ENCODE measurements at regions not wholly inside any gene's neighbourhood (a gene's known extent, or its start where the extent isn't known, plus 50 kb on each side); places are given as distances from the start of the nearest gene placed in this dataset.

GRCh38 chr6:11425876-11426275, 111.7 kb upstream of the TMEM170B start:
- no peak for DNase-seq

- DNase-seq: no peak
These were observed 112.1 kb upstream of the TMEM170B start for GRCh38 chr6:11425431-11425871.

- DNase-seq: no peak
These were observed 113.0 kb upstream of the TMEM170B start for GRCh38 chr6:11424395-11425034.

GRCh38 chr6:11423667-11424066, 113.9 kb upstream of the TMEM170B start:
- DNase-seq: no peak

GRCh38 chr6:11423072-11423471, 114.5 kb upstream of the TMEM170B start:
- DNase-seq: no peak

GRCh38 chr6:11419763-11420453, 117.6 kb upstream of the TMEM170B start:
- DNase-seq: no peak

GRCh38 chr6:11418290-11418905, 119.2 kb upstream of the TMEM170B start:
- no peak for DNase-seq

- no peak for DNase-seq
These were observed 120.5 kb upstream of the TMEM170B start for GRCh38 chr6:11416936-11417576.

GRCh38 chr6:11416099-11416935, 121.2 kb upstream of the TMEM170B start:
- DNase-seq: peak; percentile 75

GRCh38 chr6:11415557-11415956, 122.0 kb upstream of the TMEM170B start:
- DNase-seq: no peak

GRCh38 chr6:11414176-11414963, 123.2 kb upstream of the TMEM170B start:
- no peak for DNase-seq

GRCh38 chr6:11413728-11414127, 123.8 kb upstream of the TMEM170B start:
- peak; percentile 54 for DNase-seq

GRCh38 chr6:11413117-11413687, 124.3 kb upstream of the TMEM170B start:
- DNase-seq: no peak

- no peak for DNase-seq
These were observed 124.9 kb upstream of the TMEM170B start for GRCh38 chr6:11412616-11413015.

GRCh38 chr6:11412011-11412424, 125.5 kb upstream of the TMEM170B start:
- peak; percentile 78 for DNase-seq

- no peak for DNase-seq
These were observed 126.0 kb upstream of the TMEM170B start for GRCh38 chr6:11411593-11411992.

- no peak for DNase-seq
These were observed 126.8 kb upstream of the TMEM170B start for GRCh38 chr6:11410539-11411307.

- DNase-seq: no peak
These were observed 128.2 kb upstream of the TMEM170B start for GRCh38 chr6:11409371-11409770.

GRCh38 chr6:11407414-11407813, 130.1 kb upstream of the TMEM170B start:
- no peak for DNase-seq

GRCh38 chr6:11404838-11405237, 132.7 kb upstream of the TMEM170B start:
- DNase-seq: no peak

- no peak for DNase-seq
These were observed 133.5 kb upstream of the TMEM170B start for GRCh38 chr6:11404081-11404480.
